Fibroblast of lung (primary cell): ENCODE measurements at regions not wholly inside any gene's neighbourhood (a gene's known extent, or its start where the extent isn't known, plus 50 kb on each side); places are given as distances from the start of the nearest gene placed in this dataset.

Source experiments
- DNase-seq, 2 donors: peaks; one replicate each; pipeline versions ENCODE4 v3.0.0 to v3.0.0-alpha.2; 2010; ENCODE audit warnings: low read depth in 2 of 2
- H2AFZ ChIP-seq: 2 replicates; pipeline ENCODE4 v1.5.1; 2012; ENCODE audit warnings: low read length, control low read depth, inconsistent platforms
- H3K27ac ChIP-seq: 2 replicates; pipeline ENCODE4 v1.5.1; 2011; ENCODE audit warnings: low read length, control low read depth; ENCODE audit not compliant: insufficient read depth
- H3K27me3 ChIP-seq: 2 replicates; pipeline ENCODE4 v1.5.1; 2011; ENCODE audit warnings: mild to moderate bottlenecking, low read length; ENCODE audit not compliant: control insufficient read depth, insufficient read depth
- H3K36me3 ChIP-seq: 2 replicates; pipeline ENCODE4 v1.5.1; 2011; ENCODE audit warnings: low read length; ENCODE audit not compliant: control insufficient read depth, insufficient read depth
- H3K4me1 ChIP-seq: 2 replicates; pipeline ENCODE4 v1.5.1; 2011; ENCODE audit warnings: low read length; ENCODE audit not compliant: control insufficient read depth, insufficient read depth; ENCODE audit errors: extremely low read depth
- H3K4me2 ChIP-seq: 2 replicates; pipeline ENCODE4 v1.5.1; 2011; ENCODE audit warnings: low read length, control low read depth; ENCODE audit not compliant: insufficient read depth; ENCODE audit errors: extremely low read depth
- H3K4me3 ChIP-seq, 4 experiments: fragments of 200-600 bp in 1 of 4; sonication (generic) in 1 of 4; replicated peaks in 1 of 4; 2 replicates each; pipeline ENCODE4 v1.5.1; 2011 to 2016; ENCODE audit warnings: low read length in 4 of 4, low read depth in 3 of 4, mild to moderate bottlenecking in 3 of 4, control low read depth in 2 of 4, inconsistent platforms in 1 of 4, mixed read lengths in 1 of 4; ENCODE audit not compliant: insufficient read depth in 1 of 4; ENCODE audit errors: control extremely low read depth in 1 of 4
- H3K79me2 ChIP-seq: 2 replicates; pipeline ENCODE4 v1.5.1; 2012; ENCODE audit warnings: mild to moderate bottlenecking, low read length, inconsistent platforms; ENCODE audit not compliant: control insufficient read depth, insufficient read depth
- H3K9ac ChIP-seq: 2 replicates; pipeline ENCODE4 v1.5.1; 2011; ENCODE audit warnings: mild to moderate bottlenecking, low read length, control low read depth; ENCODE audit not compliant: insufficient read depth
- H3K9me3 ChIP-seq: 2 replicates; pipeline ENCODE4 v1.5.1; 2012; ENCODE audit warnings: low read depth, low read length; ENCODE audit not compliant: control insufficient read depth, insufficient read depth
- H4K20me1 ChIP-seq: 2 replicates; pipeline ENCODE4 v1.5.1; 2011; ENCODE audit warnings: low read length; ENCODE audit not compliant: control insufficient read depth, insufficient read depth; ENCODE audit errors: extremely low read depth
- EZH2 ChIP-seq: IDR thresholded peaks from 2 replicates; pipeline ENCODE4 v1.5.1; 2012; ENCODE audit warnings: low read length, control low read depth, mild to moderate bottlenecking; ENCODE audit errors: missing control alignments
- TF ChIP-seq, protein P1 (sequence below), 2 donors: IDR thresholded peaks in 1 of 2; conservative IDR thresholded peaks in 1 of 2; 1 replicate in 1 of 2; 2 replicates in 1 of 2; pipeline ENCODE4 v1.5.1; 2011 to 2012; ENCODE audit warnings: low read length in 2 of 2, control low read depth in 1 of 2, inconsistent platforms in 1 of 2, low read depth in 1 of 2, mild to moderate bottlenecking in 1 of 2

- no peaks in the 10 kb centered on the region for H3K4me1 ChIP-seq
- no peaks in the 10 kb centered on the region for H3K9me3 ChIP-seq
- H3K36me3 ChIP-seq, result no peaks in the 10 kb centered on the region
- H3K4me2 ChIP-seq, result no peak overlapping the region
- no peaks in the 10 kb centered on the region for H3K79me2 ChIP-seq
- H3K27me3 ChIP-seq, result no peaks in the 10 kb centered on the region
- H4K20me1 ChIP-seq, result no peaks in the 10 kb centered on the region
- no peak overlapping the region for H2AFZ ChIP-seq
- TF ChIP-seq EZH2, result no peak
- TF ChIP-seq, protein P1, sequence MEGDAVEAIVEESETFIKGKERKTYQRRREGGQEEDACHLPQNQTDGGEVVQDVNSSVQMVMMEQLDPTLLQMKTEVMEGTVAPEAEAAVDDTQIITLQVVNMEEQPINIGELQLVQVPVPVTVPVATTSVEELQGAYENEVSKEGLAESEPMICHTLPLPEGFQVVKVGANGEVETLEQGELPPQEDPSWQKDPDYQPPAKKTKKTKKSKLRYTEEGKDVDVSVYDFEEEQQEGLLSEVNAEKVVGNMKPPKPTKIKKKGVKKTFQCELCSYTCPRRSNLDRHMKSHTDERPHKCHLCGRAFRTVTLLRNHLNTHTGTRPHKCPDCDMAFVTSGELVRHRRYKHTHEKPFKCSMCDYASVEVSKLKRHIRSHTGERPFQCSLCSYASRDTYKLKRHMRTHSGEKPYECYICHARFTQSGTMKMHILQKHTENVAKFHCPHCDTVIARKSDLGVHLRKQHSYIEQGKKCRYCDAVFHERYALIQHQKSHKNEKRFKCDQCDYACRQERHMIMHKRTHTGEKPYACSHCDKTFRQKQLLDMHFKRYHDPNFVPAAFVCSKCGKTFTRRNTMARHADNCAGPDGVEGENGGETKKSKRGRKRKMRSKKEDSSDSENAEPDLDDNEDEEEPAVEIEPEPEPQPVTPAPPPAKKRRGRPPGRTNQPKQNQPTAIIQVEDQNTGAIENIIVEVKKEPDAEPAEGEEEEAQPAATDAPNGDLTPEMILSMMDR (conservative IDR thresholded peaks at IDR 0.05 in 1 of 2, IDR thresholded peaks at IDR 0.05 in 1 of 2; ENCODE audit: low read depth in 1 of 2, low read length in 2 of 2), result no peak
- H3K9ac ChIP-seq, result no peak overlapping the region
- DNase-seq, result no peak
- no peak overlapping the region for H3K27ac ChIP-seq
- H3K4me3 ChIP-seq, result no peak overlapping the region
These were observed 212.0 kb upstream of the KLF3 start for GRCh38 chr4:38452009-38452408.

DNA sequence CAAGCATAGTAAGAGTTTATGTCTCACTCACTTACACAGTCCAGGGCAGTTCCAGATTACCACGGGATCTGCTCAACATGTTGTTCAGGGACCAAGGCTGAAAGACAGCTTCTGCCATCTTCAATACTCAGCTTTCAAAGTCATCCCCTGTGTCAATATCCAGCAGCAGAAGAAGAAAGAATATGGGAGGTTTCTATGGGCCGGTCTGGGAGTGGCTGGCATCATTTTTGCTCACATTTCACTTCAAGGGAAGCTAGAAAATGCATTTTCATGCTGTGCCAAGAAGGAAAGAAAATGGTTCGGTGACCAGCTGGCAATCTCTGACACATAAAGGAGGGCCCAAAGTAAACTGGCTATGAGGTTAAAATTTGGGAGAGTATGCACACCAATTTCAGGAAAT, 211.5 kb upstream of the KLF3 start:
- Histone ChIP-seq H3K4me3 (no peak overlapping the region), H3K27ac (no peak overlapping the region), H3K27me3 (no peaks in the 10 kb centered on the region), H3K4me2 (no peak overlapping the region), H3K4me1 (no peaks in the 10 kb centered on the region), H3K79me2 (no peaks in the 10 kb centered on the region), H3K9ac (no peak overlapping the region), H3K36me3 (no peaks in the 10 kb centered on the region), H4K20me1 (no peaks in the 10 kb centered on the region), H3K9me3 (no peaks in the 10 kb centered on the region), H2AFZ (no peak overlapping the region)
- TF ChIP-seq, protein P1 (conservative IDR thresholded peaks at IDR 0.05 in 1 of 2, IDR thresholded peaks at IDR 0.05 in 1 of 2; ENCODE audit: low read depth in 1 of 2, low read length in 2 of 2), result no peak
- no peak for TF ChIP-seq EZH2
- DNase-seq, result no peak

DNA sequence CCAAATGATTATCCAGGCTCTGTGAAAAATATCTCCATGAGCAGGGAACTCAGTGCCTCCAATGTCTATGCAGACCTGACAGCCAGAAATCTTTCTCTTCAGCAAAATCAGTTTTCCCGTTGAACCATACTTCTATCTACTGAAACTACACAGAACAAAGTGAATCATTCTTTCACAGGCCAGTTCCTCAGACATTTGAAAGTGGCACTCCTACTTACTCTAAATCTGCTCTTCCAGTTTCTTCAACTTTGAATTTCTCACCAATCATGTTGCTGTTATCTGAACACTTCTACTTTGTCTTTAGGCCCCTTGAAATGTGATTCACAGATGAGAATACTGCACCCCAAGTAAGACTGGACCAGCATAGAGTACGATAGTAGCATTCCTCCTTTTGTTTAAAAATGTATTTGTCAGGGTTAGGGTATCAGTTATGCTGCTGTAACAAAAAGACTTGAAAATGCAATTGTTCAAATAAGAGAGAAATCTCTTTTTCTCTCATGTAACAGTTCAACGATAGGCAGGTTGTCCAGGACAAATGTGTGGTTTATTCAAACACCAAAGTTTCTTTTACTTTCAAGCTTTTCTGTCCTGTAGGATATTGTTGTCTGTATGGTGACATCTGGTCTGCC, 210.6 kb upstream of the KLF3 start:
- Histone ChIP-seq H3K9me3 (no peaks in the 10 kb centered on the region), H3K27me3 (no peaks in the 10 kb centered on the region), H3K4me3 (no peak overlapping the region), H4K20me1 (no peaks in the 10 kb centered on the region), H3K36me3 (no peaks in the 10 kb centered on the region), H3K27ac (no peak overlapping the region), H2AFZ (no peak overlapping the region), H3K4me2 (no peak overlapping the region), H3K79me2 (no peaks in the 10 kb centered on the region), H3K9ac (no peak overlapping the region), H3K4me1 (no peaks in the 10 kb centered on the region)
- TF ChIP-seq, protein P1 (conservative IDR thresholded peaks at IDR 0.05 in 1 of 2, IDR thresholded peaks at IDR 0.05 in 1 of 2; ENCODE audit: low read depth in 1 of 2, low read length in 2 of 2), result no peak
- TF ChIP-seq EZH2, result no peak
- no peak for DNase-seq
